CD14-positive monocyte (primary cell): ENCODE measurements at regions not wholly inside any gene's neighbourhood (a gene's known extent, or its start where the extent isn't known, plus 50 kb on each side); places are given as distances from the start of the nearest gene placed in this dataset.

ENCODE experiments used
- DNase-seq, 3 donors: peaks; one replicate each; pipeline ENCODE4 v3.0.0-alpha.2; 2011 to 2022
- H2AFZ ChIP-seq: 2 replicates; pipeline ENCODE4 v1.6.0; 2012; ENCODE audit warnings: mild to moderate bottlenecking, low read depth, low read length, inconsistent platforms; ENCODE audit not compliant: insufficient read depth, poor library complexity, severe bottlenecking
- H3K27ac ChIP-seq, 2 donors: 1 replicate in 1 of 2; 2 replicates in 1 of 2; pipeline ENCODE4 v1.5.1; 2012 to 2013; ENCODE audit warnings: low read length in 2 of 2, control low read depth in 1 of 2, inconsistent platforms in 1 of 2, low read depth in 1 of 2, mild to moderate bottlenecking in 1 of 2
- H3K27me3 ChIP-seq, 2 donors: one replicate each; pipeline versions ENCODE4 v1.6.0 to v1.6.1; 2011 to 2013; ENCODE audit warnings: low read length in 2 of 2; ENCODE audit not compliant: control insufficient read depth in 2 of 2, insufficient read depth in 2 of 2
- H3K36me3 ChIP-seq, 2 donors: replicated peaks in 1 of 2; 1 replicate in 1 of 2; 2 replicates in 1 of 2; pipeline versions ENCODE4 v1.5.1 to v1.6.1; 2012 to 2013; ENCODE audit warnings: low read length in 2 of 2, control low read depth in 1 of 2, inconsistent platforms in 1 of 2, mild to moderate bottlenecking in 1 of 2; ENCODE audit not compliant: insufficient read depth in 2 of 2, control insufficient read depth in 1 of 2
- H3K4me1 ChIP-seq, 2 donors: 1 replicate in 1 of 2; 2 replicates in 1 of 2; pipeline versions ENCODE4 v1.5.1 to v1.6.1; 2012 to 2013; ENCODE audit warnings: low read length in 2 of 2, control low read depth in 1 of 2, inconsistent platforms in 1 of 2, mild to moderate bottlenecking in 1 of 2, moderate library complexity in 1 of 2; ENCODE audit not compliant: insufficient read depth in 2 of 2, control insufficient read depth in 1 of 2
- H3K4me2 ChIP-seq: replicated peaks from 2 replicates; pipeline ENCODE3; 2012; ENCODE audit warnings: low read length, moderate library complexity, mild to moderate bottlenecking; ENCODE audit not compliant: poor library complexity, severe bottlenecking; ENCODE audit errors: extremely low read depth
- H3K4me3 ChIP-seq, 3 experiments: fragments of 200-600 bp in 1 of 3; sonication (generic) in 1 of 3; replicated peaks in 1 of 3; 1 replicate in 2 of 3; 2 replicates in 1 of 3; pipeline ENCODE4 v1.5.1; 2011 to 2013; ENCODE audit warnings: low read length in 3 of 3, mild to moderate bottlenecking in 3 of 3, control low read depth in 2 of 3, low read depth in 2 of 3, inconsistent platforms in 1 of 3, moderate library complexity in 1 of 3
- H3K79me2 ChIP-seq: 2 replicates; pipeline ENCODE4 v1.6.0; 2012; ENCODE audit warnings: mild to moderate bottlenecking, control low read depth, inconsistent platforms, low read length, moderate library complexity; ENCODE audit not compliant: insufficient read depth
- H3K9ac ChIP-seq: 2 replicates; pipeline ENCODE4 v1.6.0; 2017; ENCODE audit warnings: low read length, mild to moderate bottlenecking; ENCODE audit not compliant: insufficient read depth, poor library complexity, severe bottlenecking
- H3K9me3 ChIP-seq, 2 donors: replicated peaks in 1 of 2; 1 replicate in 1 of 2; 2 replicates in 1 of 2; pipeline versions ENCODE4 v1.5.1 to v1.6.1; 2012 to 2013; ENCODE audit warnings: low read length in 2 of 2, control low read depth in 1 of 2; ENCODE audit not compliant: control insufficient read depth in 1 of 2, insufficient read depth in 1 of 2
- H4K20me1 ChIP-seq: 2 replicates; pipeline ENCODE4 v1.6.0; 2012; ENCODE audit warnings: mild to moderate bottlenecking, low read length, control low read depth, moderate library complexity; ENCODE audit not compliant: insufficient read depth
- H3K27ac Mint-ChIP-seq, 7 donors: one replicate each; pipeline ENCODE4 v1.8.0; 2020; ENCODE audit warnings: mild to moderate bottlenecking in 7 of 7, mixed read lengths in 7 of 7, moderate library complexity in 6 of 7, inconsistent platforms in 2 of 7
- H3K27me3 Mint-ChIP-seq, 3 donors: one replicate each; pipeline ENCODE4 v1.8.0; 2021 to 2022; ENCODE audit warnings: low read depth in 3 of 3, mild to moderate bottlenecking in 3 of 3, mixed read lengths in 3 of 3, moderate library complexity in 3 of 3, inconsistent platforms in 1 of 3
- H3K36me3 Mint-ChIP-seq, 2 donors: one replicate each; pipeline ENCODE4 v1.8.0; 2020; ENCODE audit warnings: mixed read lengths in 2 of 2, inconsistent platforms in 1 of 2, mild to moderate bottlenecking in 1 of 2
- H3K4me1 Mint-ChIP-seq: one replicate; pipeline ENCODE4 v1.8.0; 2020; ENCODE audit warnings: mild to moderate bottlenecking, mixed read lengths
- H3K4me3 Mint-ChIP-seq, 2 donors: one replicate each; pipeline ENCODE4 v1.8.0; 2020; ENCODE audit warnings: mild to moderate bottlenecking in 2 of 2, mixed read lengths in 2 of 2, moderate library complexity in 1 of 2
- H3K9me3 Mint-ChIP-seq, 7 donors: one replicate each; pipeline ENCODE4 v1.8.0; 2020 to 2022; ENCODE audit warnings: mixed read lengths in 7 of 7, mild to moderate bottlenecking in 6 of 7, moderate library complexity in 6 of 7, inconsistent platforms in 2 of 7
- WGBS: methylation state at CpG from one replicate; pipeline ENCODE4 v1.1.5; 2013; ENCODE audit warnings: missing lambda C conversion rate; ENCODE audit not compliant: insufficient coverage; 5-methylcytosine and 5-hydroxymethylcytosine counted together
- intact Hi-C, 2 donors: fragments of 100-400 bp; cut with micrococcal nuclease; formaldehyde crosslinking; loops; one replicate each; pipeline versions ENCODE4 v1.15.0 to v1.15.1; 2023
- TF ChIP-seq, protein P1 (sequence below): fragments of 200-600 bp; IDR thresholded peaks from one replicate; pipeline ENCODE4 v1.8.0; 2022; ENCODE audit warnings: antibody characterized with exemption, mild to moderate bottlenecking

DNA sequence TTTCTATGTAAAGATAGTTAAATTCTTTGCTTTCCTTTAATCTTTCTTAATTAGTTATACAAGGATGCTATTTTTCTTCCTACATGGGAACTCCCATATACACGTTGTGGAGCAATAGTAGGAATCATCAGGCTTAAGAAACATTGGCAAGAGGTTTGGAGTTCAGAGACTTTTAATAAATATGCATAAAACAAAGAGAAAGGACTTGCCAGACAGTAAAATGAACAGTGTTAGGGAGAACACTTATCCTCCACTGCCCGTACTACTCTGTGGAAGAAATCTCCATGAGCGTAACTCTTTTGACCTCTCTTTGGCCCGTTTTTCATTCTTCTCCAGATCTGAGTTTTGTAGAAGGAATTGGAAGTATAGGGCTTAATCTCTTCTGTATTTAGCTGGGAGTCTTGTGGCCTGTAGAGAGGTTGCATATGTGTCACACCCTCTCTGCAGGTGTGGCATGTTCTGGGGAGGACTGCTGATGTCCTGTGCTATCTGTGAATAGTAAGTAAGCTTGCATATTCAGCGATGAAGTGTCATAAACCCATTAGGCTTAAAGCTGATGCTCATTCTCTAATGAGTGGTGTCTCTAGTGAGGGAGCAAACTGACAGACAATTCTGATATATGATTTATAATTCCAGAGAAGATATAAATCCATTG, 455.4 kb upstream of the FAR2 start:
- Histone ChIP-seq H2AFZ (no peak overlapping the region), H3K9me3 (peaks cover 0 to 7% of the 10 kb centered on the region in 2 donors), H3K36me3 (no peaks in the 10 kb centered on the region), H3K27ac (no peak overlapping the region), H3K4me2 (no peak overlapping the region), H4K20me1 (no peaks in the 10 kb centered on the region), H3K4me1 (no peaks in the 10 kb centered on the region), H3K27me3 (no peaks in the 10 kb centered on the region), H3K79me2 (no peaks in the 10 kb centered on the region), H3K4me3 (no peak overlapping the region), H3K9ac (no peak overlapping the region)
- WGBS, result 100% methylated on average over 1 of the region's 5 CpGs
- H3K36me3 Mint-ChIP-seq, result no peaks in the 10 kb centered on the region
- TF ChIP-seq, protein P1, sequence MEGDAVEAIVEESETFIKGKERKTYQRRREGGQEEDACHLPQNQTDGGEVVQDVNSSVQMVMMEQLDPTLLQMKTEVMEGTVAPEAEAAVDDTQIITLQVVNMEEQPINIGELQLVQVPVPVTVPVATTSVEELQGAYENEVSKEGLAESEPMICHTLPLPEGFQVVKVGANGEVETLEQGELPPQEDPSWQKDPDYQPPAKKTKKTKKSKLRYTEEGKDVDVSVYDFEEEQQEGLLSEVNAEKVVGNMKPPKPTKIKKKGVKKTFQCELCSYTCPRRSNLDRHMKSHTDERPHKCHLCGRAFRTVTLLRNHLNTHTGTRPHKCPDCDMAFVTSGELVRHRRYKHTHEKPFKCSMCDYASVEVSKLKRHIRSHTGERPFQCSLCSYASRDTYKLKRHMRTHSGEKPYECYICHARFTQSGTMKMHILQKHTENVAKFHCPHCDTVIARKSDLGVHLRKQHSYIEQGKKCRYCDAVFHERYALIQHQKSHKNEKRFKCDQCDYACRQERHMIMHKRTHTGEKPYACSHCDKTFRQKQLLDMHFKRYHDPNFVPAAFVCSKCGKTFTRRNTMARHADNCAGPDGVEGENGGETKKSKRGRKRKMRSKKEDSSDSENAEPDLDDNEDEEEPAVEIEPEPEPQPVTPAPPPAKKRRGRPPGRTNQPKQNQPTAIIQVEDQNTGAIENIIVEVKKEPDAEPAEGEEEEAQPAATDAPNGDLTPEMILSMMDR, result no peak
- DNase-seq, result no peak
- peaks cover 0 to 2% (median 0%) of the 10 kb centered on the region in 3 donors for H3K27me3 Mint-ChIP-seq
- intact Hi-C loops, result no loop called here
- H3K4me3 Mint-ChIP-seq, result no peak overlapping the region
- no peaks in the 10 kb centered on the region for H3K4me1 Mint-ChIP-seq
- no peak overlapping the region for H3K27ac Mint-ChIP-seq
- H3K9me3 Mint-ChIP-seq, result peaks cover 0 to 12% (median 5%) of the 10 kb centered on the region in 7 donors

DNA sequence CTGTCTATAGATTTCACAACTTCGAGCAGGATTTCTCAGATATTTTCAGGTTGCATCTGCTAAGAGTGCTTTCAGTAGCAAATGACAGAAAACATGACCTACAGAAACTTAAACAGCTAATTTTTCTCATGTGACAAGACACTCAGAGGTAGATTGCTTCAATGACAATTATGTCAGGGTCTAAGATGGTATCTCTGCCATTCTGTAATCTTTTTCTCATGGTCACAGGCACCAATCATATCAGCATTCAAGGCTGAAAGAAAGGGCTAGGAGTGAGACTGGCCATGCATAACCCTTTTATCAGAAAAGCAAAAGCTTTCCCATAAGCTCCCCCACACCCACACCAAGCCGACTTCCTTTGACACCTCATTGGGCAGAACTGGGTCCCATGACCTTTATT, 450.5 kb upstream of the FAR2 start:
- H3K9me3 Mint-ChIP-seq, result peaks cover 0 to 10% (median 4%) of the 10 kb centered on the region in 7 donors
- no peak for DNase-seq
- WGBS, result no CpG with 5 or more reads among the region's 2 CpGs
- intact Hi-C loops, result no loop called here
- Histone ChIP-seq H3K4me3 (no peak overlapping the region), H3K27me3 (no peaks in the 10 kb centered on the region), H3K79me2 (no peaks in the 10 kb centered on the region), H3K9ac (no peak overlapping the region), H4K20me1 (no peaks in the 10 kb centered on the region), H3K36me3 (no peaks in the 10 kb centered on the region), H3K9me3 (peaks cover 0 to 3% of the 10 kb centered on the region in 2 donors), H3K27ac (no peak overlapping the region), H2AFZ (no peak overlapping the region), H3K4me2 (no peak overlapping the region), H3K4me1 (no peaks in the 10 kb centered on the region)
- no peaks in the 10 kb centered on the region for H3K4me1 Mint-ChIP-seq
- peaks cover 0 to 3% (median 2%) of the 10 kb centered on the region in 3 donors for H3K27me3 Mint-ChIP-seq
- no peak overlapping the region for H3K4me3 Mint-ChIP-seq
- TF ChIP-seq, protein P1, result no peak
- H3K36me3 Mint-ChIP-seq, result no peaks in the 10 kb centered on the region
- H3K27ac Mint-ChIP-seq, result no peak overlapping the region
